ENCODE measurements at regions not wholly inside any gene's neighbourhood (a gene's known extent, or its start where the extent isn't known, plus 50 kb on each side); places are given as distances from the start of the nearest gene placed in this dataset.

GRCh38 chr1:231108516-231109302 is 53.1 kb upstream of the TRIM67 start:
- in situ Hi-C loops (cut with MboI; ENCODE audit: low sequenced_read_pairs, unreplicated experiment), result no loop called here
- DNase-seq (ENCODE audit: low spot score), result no peak
- TF ChIP-seq CTCF (IDR thresholded peaks at IDR 0.05; ENCODE audit: borderline replicate concordance, control extremely low read depth, extremely low read depth, insufficient read depth, missing control alignments), result no peak

GRCh38 chr1:231107600-231108326 is 54.1 kb upstream of the TRIM67 start:
- no peak for DNase-seq (ENCODE audit: low spot score)
- TF ChIP-seq CTCF (IDR thresholded peaks at IDR 0.05; ENCODE audit: borderline replicate concordance, control extremely low read depth, extremely low read depth, insufficient read depth, missing control alignments), result no peak
- in situ Hi-C loops (cut with MboI; ENCODE audit: low sequenced_read_pairs, unreplicated experiment), result no loop called here

- no peak for TF ChIP-seq CTCF (IDR thresholded peaks at IDR 0.05; ENCODE audit: borderline replicate concordance, control extremely low read depth, extremely low read depth, insufficient read depth, missing control alignments)
- in situ Hi-C loops (cut with MboI; ENCODE audit: low sequenced_read_pairs, unreplicated experiment), result no loop called here
- DNase-seq (ENCODE audit: low spot score), result no peak
Measured at GRCh38 chr1:231107151-231107550, 54.7 kb upstream of the TRIM67 start.

GRCh38 chr1:231106347-231106746 is 55.5 kb upstream of the TRIM67 start:
- in situ Hi-C loops (cut with MboI; ENCODE audit: low sequenced_read_pairs, unreplicated experiment), result no loop called here
- no peak for TF ChIP-seq CTCF (IDR thresholded peaks at IDR 0.05; ENCODE audit: borderline replicate concordance, control extremely low read depth, extremely low read depth, insufficient read depth, missing control alignments)
- no peak for DNase-seq (ENCODE audit: low spot score)

GRCh38 chr1:231104917-231105316 is 56.9 kb upstream of the TRIM67 start:
- DNase-seq (ENCODE audit: low spot score), result no peak
- in situ Hi-C loops (cut with MboI; ENCODE audit: low sequenced_read_pairs, unreplicated experiment), result no loop called here
- TF ChIP-seq CTCF (IDR thresholded peaks at IDR 0.05; ENCODE audit: borderline replicate concordance, control extremely low read depth, extremely low read depth, insufficient read depth, missing control alignments), result no peak

GRCh38 chr1:231103961-231104360 is 57.9 kb upstream of the TRIM67 start:
- no peak for TF ChIP-seq CTCF (IDR thresholded peaks at IDR 0.05; ENCODE audit: borderline replicate concordance, control extremely low read depth, extremely low read depth, insufficient read depth, missing control alignments)
- in situ Hi-C loops (cut with MboI; ENCODE audit: low sequenced_read_pairs, unreplicated experiment), result no loop called here
- DNase-seq (ENCODE audit: low spot score), result no peak
